ENCODE measurements at regions not wholly inside any gene's neighbourhood (a gene's known extent, or its start where the extent isn't known, plus 50 kb on each side); places are given as distances from the start of the nearest gene placed in this dataset.

GRCh38 chr2:76599732-76600368 lies 889.1 kb upstream of the GCFC2 start:
- no peak overlapping the region for H3K27ac Mint-ChIP-seq (ENCODE audit: low read depth, unreplicated experiment)
- intact Hi-C loops (cut with micrococcal nuclease): loop anchor here (1.0 to 5.0 kb wide), 4 partner anchors 402 to 870 kb away; no protein-coding TSS in a partner anchor
- no peaks in the 10 kb centered on the region for H3K36me3 Mint-ChIP-seq (ENCODE audit: insufficient read depth, unreplicated experiment)
- peak; percentile 86 for DNase-seq (ENCODE audit: unreplicated experiment)
- POLR2A ChIA-PET: interaction anchor here (0.7 kb wide), 1 partner anchor 676 kb away, joined by 3 read pairs; no protein-coding TSS in a partner anchor
- BruUV-seq (replicated peaks): no TSS peak
- no peak overlapping the region for H3K4me3 Mint-ChIP-seq (ENCODE audit: unreplicated experiment)
- H3K9me3 Mint-ChIP-seq (ENCODE audit: unreplicated experiment): no peaks in the 10 kb centered on the region
- H3K4me1 Mint-ChIP-seq (ENCODE audit: insufficient read depth, unreplicated experiment): no peaks in the 10 kb centered on the region
- peak; percentile 80 for TF ChIP-seq CTCF (IDR thresholded peaks at IDR 0.05; ENCODE audit: unreplicated experiment)
- CTCF ChIA-PET: interaction anchor here (0.5 to 5.0 kb wide), 66 partner anchors 9 to 964 kb away, joined by 3 to 43 read pairs (median 4); no protein-coding TSS in a partner anchor
- peaks cover 12% of the 10 kb centered on the region for H3K27me3 Mint-ChIP-seq (ENCODE audit: insufficient read depth, unreplicated experiment)

- POLR2A ChIA-PET: no interaction called here
Observed at GRCh38 chr2:76584474-76584873, 873.8 kb upstream of the GCFC2 start.

GRCh38 chr2:76579911-76580310 lies 869.2 kb upstream of the GCFC2 start:
- no peak overlapping the region for H3K27ac Mint-ChIP-seq (ENCODE audit: low read depth, unreplicated experiment)
- H3K27me3 Mint-ChIP-seq (ENCODE audit: insufficient read depth, unreplicated experiment): peaks cover 23% of the 10 kb centered on the region
- ChIA-PET POLR2A (no interaction called here), CTCF (interaction anchor here (0.6 to 1.6 kb wide), 2 partner anchors 20 to 791 kb away, joined by 3 to 9 read pairs; no protein-coding TSS in a partner anchor)
- DNase-seq (ENCODE audit: unreplicated experiment): no peak
- H3K4me3 Mint-ChIP-seq (ENCODE audit: unreplicated experiment): no peak overlapping the region
- intact Hi-C loops (cut with micrococcal nuclease): no loop called here
- no peaks in the 10 kb centered on the region for H3K4me1 Mint-ChIP-seq (ENCODE audit: insufficient read depth, unreplicated experiment)
- TF ChIP-seq CTCF (IDR thresholded peaks at IDR 0.05; ENCODE audit: unreplicated experiment): no peak
- peaks cover 24% of the 10 kb centered on the region for H3K9me3 Mint-ChIP-seq (ENCODE audit: unreplicated experiment)
- BruUV-seq (replicated peaks): no TSS peak
- H3K36me3 Mint-ChIP-seq (ENCODE audit: insufficient read depth, unreplicated experiment): no peaks in the 10 kb centered on the region

More at GRCh38 chr2:76584474-76584873, 873.8 kb upstream of the GCFC2 start:
- H3K27ac Mint-ChIP-seq (ENCODE audit: low read depth, unreplicated experiment): no peak overlapping the region
- BruUV-seq (replicated peaks): no TSS peak
- no peaks in the 10 kb centered on the region for H3K36me3 Mint-ChIP-seq (ENCODE audit: insufficient read depth, unreplicated experiment)
- no peaks in the 10 kb centered on the region for H3K4me1 Mint-ChIP-seq (ENCODE audit: insufficient read depth, unreplicated experiment)
- peaks cover 12% of the 10 kb centered on the region for H3K9me3 Mint-ChIP-seq (ENCODE audit: unreplicated experiment)
- no peak for TF ChIP-seq CTCF (IDR thresholded peaks at IDR 0.05; ENCODE audit: unreplicated experiment)
- no peak for DNase-seq (ENCODE audit: unreplicated experiment)
- no peaks in the 10 kb centered on the region for H3K27me3 Mint-ChIP-seq (ENCODE audit: insufficient read depth, unreplicated experiment)
- H3K4me3 Mint-ChIP-seq (ENCODE audit: unreplicated experiment): no peak overlapping the region
- CTCF ChIA-PET: interaction anchor here (0.9 kb wide), 1 partner anchor 24 kb away, joined by 3 read pairs; no protein-coding TSS in a partner anchor
- intact Hi-C loops (cut with micrococcal nuclease): no loop called here

- Mint-ChIP-seq H3K27me3 (ENCODE audit: insufficient read depth, unreplicated experiment) (peaks cover 16% of the 10 kb centered on the region), H3K27ac (ENCODE audit: low read depth, unreplicated experiment) (no peak overlapping the region), H3K36me3 (ENCODE audit: insufficient read depth, unreplicated experiment) (no peaks in the 10 kb centered on the region), H3K4me3 (ENCODE audit: unreplicated experiment) (no peak overlapping the region), H3K9me3 (ENCODE audit: unreplicated experiment) (peaks cover 3% of the 10 kb centered on the region), H3K4me1 (ENCODE audit: insufficient read depth, unreplicated experiment) (peaks cover 4% of the 10 kb centered on the region)
- ChIA-PET POLR2A (no interaction called here), CTCF (interaction anchor here (0.6 to 2.5 kb wide), 3 partner anchors 27 to 1111 kb away, joined by 3 to 12 read pairs (median 3); no protein-coding TSS in a partner anchor)
- intact Hi-C loops (cut with micrococcal nuclease): no loop called here
- no TSS peak for BruUV-seq (replicated peaks)
- DNase-seq (ENCODE audit: unreplicated experiment): no peak
- TF ChIP-seq CTCF (IDR thresholded peaks at IDR 0.05; ENCODE audit: unreplicated experiment): no peak
Observed at GRCh38 chr2:76572981-76573380, 862.3 kb upstream of the GCFC2 start.

All from MCF 10A (cell line).